Activated CD8-positive, alpha-beta memory T cell treated with anti-CD3 and anti-CD28 coated beads for 48 hours (primary cell): ENCODE measurements at regions not wholly inside any gene's neighbourhood (a gene's known extent, or its start where the extent isn't known, plus 50 kb on each side); places are given as distances from the start of the nearest gene placed in this dataset.
"Not testable (repeated sequence)": the region's sequence is repeated elsewhere in the genome, so short reads cannot be mapped to it uniquely, and the experiment has no call there.

Experiments used
- DNase-seq, 3 experiments: peaks; one replicate each; pipeline ENCODE4 v3.0.0-alpha.2; 2020; ENCODE audit warnings: low read depth in 2 of 3, low spot score in 2 of 3

DNA sequence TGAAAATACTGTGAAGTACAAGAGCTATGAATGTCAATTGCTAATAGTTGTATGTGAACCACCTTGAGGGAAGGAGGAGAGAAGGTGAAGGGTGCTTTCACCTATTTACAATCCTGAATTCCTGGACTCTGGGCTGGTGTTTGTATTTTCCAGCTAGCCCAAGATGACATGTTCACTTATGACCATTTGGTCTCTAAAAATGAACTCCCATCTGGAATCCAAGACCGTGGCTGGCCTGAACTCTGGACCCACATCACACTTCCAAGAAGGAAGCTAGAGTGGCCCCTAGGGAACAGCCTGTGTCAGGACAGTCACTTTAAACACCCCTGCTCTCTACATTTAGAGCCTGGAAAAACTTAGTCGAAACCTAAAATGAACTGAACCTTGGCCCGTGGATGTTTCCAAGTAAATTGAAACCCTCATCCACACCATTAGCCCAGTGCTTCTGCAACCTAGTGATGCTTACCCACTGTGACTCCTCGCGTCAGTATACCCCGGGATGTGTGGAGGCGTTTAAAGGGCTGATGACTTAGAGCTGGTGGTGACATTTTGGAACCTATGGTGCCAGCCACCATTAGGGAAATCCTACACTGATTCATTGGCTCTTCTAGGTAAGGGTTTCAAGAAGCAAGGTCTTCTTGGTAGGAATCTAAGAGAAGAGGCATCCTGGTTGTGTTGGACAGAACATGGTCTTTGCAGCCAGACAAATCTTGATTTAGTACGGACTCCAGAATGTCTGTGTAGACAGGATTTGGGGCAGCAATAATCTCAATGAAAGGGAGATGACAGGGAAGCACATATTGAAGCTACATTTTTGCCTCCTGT is 171.5 kb upstream of the IRF2BP2 start:
- no peak for DNase-seq

DNA sequence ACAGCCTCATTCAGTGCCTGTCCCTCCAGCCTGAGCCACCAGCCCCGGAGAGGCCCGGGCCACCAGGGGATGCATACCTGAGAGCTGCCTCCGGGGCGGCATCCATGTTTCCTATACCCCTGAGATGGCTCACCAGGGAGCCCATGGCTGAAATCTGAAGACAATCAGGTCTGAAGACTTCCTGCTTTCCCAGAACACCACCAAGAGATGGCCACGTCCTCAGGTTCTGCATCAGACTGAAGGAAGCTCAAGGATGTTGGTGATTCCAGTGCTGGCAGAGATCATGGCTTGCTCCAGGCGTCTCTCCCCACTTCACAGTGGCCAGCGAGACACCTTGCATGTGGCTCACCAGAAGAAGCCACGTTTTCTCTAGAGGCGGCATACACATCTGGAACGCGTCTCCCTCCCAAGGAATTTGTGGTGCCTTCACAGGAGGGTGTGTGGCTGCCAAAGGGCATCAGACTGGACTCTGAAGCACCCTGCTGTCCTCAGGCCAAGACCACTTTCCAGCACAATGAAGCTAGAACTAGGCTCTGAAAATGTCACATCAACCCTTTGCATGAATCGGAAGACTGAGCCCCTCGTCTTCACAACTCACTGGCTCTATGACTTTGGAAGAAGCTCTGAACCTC is 170.7 kb upstream of the IRF2BP2 start:
- DNase-seq = no peak

DNA sequence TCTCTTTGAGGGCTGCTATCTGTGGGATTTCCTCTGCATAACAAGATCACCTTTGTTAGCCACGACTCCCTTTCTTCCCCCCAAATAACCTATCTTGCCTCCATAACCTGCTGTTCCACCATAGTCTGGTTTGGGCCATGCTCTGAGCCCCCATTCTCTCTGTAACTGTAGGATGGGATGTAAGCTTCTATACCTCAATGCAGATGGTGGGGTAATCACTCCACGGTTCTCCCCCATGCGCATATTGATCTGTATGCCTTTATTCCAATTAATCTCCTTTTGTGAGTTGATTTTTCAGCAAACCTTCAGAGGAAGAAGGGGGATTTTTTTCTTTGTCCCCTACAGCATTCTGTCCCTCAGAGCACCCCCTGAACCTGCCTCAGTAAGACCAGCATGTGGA is 170.1 kb upstream of the IRF2BP2 start:
- DNase-seq = no peak

DNA sequence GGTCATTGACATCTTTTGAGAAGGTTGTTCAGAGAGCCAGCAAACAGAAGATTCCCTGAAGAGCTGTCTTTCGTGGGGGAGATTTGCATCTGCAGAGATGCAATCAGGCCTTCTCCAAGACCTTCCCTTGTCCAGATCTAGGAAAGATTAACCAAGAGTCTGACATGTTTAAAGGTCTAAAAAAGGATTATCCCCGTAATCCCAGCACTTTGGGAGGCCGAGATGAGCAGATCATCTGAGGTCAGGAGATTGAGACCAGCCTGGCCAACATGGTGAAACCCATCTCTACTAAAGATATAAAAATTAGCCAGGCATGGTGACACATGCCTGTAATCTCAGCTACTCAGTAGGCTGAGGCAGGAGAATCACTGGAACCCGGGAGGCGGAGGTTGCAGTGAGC is 169.6 kb upstream of the IRF2BP2 start:
- not testable (repeated sequence) for DNase-seq

DNA sequence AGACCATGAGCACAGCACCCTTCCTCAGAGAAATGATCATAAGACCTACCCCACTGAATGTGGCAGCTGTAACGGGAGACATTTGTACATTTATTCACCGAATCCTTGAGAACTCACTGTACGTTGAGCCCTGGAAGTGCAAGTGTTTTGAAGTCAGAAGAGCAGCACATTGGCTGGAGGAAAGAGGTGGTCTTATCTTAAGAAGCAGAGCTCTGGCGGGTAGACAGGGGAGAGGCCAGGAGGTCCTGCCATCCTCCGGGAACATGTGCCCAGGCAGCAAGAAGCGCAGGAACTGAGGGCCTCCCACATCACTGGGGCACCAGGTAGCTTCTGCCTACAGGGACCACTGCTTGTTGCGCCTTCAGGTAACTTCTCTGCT is 169.2 kb upstream of the IRF2BP2 start:
- DNase-seq = no peak

- DNase-seq = no peak
These were observed 168.5 kb upstream of the IRF2BP2 start for GRCh38 chr1:234778221-234779159.

GRCh38 chr1:234777856-234778220 is 167.9 kb upstream of the IRF2BP2 start:
- no peak for DNase-seq

DNA sequence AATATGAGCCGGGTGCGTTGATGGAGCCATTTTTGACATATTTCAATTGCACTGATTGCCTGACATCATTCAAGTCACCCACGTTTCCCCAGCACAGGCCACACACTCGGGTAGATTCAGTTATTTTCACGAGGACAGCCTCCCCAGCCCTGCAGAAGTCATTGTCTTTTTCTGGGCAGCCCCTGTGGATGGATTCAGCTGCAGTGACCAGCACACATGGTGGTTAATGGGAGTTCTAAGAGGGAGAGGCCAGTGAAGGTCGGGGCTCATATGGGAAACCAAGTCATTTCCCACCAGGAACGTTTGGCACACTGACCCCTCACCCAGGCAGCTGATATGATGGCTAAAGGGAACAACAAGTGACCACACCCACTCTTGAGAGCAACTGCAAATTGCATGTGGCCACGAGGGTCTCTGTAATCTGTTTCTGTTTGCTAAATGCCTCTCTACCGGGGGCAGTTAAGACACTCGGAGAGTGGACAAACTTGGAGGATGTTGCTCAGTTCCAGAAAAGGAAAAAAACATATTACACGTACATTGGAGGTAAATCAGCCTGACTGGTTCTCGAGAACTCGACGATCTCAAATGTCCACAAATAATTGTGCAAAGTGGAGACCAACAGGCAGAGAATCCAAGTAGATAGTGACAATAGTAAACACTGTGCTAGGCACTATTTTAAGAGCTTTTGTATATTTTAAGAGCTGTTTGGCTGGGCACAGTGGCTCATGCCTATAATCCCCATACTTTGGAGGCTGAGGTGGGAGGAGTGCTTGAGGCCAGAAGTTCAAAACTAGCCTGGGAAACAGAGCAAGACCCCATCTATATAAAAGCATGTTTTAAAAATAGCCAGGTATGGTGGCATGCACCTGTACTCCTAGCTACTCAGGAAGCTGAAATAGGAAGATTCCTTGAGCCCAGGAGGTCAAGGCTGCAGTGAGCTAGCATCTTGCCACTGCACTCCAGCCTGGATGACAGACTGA is 167.2 kb upstream of the IRF2BP2 start:
- DNase-seq = no peak

GRCh38 chr1:234776256-234776875 is 166.4 kb upstream of the IRF2BP2 start:
- DNase-seq = no peak

- no peak for DNase-seq
These were observed 165.7 kb upstream of the IRF2BP2 start for GRCh38 chr1:234775477-234776246.

DNA sequence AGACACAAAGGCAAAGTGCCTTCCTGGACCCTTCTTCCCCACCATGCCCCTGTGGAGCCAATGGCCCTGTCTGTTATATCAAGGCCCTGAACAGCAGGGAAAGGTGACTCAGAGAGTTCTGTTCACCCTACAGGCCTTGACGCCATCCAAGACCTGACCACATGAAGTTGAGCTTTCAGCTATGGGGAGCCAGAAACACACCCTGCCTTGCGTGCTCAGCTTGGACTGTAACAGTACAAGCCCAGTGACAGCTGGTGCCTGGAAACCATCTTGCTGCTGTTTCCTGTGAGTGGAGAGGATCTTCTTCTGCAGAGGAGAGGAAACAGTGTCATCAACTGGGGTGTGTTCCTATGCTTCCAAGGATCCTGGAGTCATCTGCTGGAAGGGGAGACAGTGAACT is 165.0 kb upstream of the IRF2BP2 start:
- DNase-seq = no peak

DNA sequence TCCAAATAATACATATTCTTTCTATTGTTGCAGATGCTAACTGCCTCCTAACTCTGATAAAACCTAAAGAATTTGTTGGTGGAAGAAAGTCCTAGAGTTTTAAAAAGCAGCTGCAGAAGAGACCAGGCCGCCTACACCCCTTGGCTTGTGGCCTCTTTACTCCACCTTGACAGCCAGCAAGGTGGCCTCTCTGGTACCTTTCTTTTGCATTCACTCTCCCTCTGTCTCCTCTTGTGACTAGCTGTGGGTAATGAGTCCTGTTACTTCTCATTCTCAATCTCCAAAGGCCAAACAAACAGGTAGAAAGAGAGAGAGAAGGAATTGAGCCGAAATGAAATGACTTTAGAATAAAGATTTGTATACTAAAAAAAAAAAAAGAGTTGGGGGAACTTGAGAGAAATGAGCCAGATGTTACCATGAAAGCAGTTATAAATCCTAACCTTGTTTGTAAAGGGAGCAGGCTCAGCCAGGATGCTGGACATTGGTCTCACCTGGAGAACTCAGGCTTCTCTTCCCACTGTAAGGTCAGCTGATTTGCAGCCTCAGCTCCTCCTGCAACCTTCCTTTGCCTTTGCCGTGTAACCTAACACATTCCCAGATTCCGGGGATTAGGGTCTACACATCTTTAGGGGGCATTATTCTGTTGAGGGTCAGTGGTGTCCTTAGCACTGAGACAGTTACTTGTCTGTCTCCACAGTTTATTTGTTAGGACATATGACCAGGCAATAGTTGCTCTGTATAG is 164.1 kb upstream of the IRF2BP2 start:
- DNase-seq = no peak

- DNase-seq = peak in 2 of 3 experiments; percentile 62 to 68
These were observed 162.6 kb upstream of the IRF2BP2 start for GRCh38 chr1:234772345-234773147.

DNA sequence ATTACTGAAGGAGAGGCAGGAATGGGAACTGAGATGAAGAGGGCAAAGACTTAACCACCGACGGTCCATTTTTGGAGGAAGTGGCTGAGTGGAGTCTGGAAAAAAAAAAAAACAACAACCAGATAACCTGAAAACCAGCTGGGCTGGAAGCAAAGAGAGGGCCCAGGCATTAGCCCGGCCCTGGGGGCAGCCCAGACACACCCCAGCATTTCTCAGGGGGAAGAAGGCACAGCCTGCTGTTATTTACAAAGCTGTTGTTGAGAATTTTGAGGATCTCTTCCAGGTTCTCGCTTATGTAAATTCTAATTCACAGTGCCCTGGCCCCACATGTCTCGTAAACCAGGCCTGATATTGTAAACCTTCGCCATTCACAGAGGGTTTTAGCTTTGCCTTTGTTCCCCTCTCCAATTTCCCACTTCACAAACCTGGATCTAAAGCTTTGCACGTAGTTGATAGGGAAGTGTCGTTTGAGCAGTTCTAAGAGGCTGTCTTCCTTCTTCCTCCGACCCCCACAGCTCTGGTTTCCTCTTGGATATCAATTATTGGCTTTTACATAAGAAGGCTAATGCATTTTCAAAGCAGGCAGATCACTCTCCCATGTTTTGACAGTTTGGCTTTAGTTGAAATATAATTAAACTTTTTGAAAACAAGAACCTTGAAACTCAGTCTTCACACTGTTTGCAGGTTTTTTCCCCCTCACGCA is 161.8 kb upstream of the IRF2BP2 start:
- DNase-seq = no peak

- no peak for DNase-seq
These were observed 161.1 kb upstream of the IRF2BP2 start for GRCh38 chr1:234770924-234771540.

DNA sequence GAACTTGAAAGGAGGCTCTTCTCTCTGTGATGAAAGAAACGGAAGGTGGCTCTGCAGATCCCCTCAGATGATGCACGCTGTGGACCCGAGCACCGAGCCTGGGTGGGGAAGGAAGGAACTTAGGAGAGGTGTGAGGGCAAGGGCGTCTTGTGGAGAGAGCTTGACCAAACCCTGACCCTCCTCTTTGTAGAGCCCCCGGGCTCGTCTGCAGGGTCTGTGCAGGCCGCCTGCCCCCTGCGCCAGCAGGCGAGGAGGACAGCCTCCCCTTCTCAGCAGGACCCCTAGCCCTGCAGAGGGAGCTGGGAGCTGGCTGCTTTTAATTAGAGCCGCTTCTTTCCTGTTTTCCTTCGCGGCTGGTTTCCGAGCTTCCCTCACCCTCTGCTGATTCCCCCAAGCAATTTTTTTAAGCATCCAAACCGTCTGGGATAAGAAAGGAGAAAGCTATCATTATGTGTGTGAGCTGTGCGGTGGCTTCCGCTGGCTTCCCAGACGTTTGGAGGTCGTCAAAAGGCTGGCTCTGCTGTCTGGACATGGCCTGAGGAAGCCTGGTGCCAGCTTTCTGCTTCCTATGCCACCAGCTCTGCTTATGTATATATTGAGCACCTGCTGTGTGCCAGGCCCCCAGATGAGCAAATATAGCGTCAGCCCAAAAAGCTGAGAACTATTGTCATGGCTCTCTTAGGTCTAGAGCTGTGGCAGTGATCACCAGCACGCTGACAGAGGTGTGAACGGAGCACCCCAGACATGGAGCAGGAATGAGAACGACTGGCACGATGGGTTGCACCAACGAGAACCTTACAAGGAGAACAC is 160.2 kb upstream of the IRF2BP2 start:
- DNase-seq = no peak
